ENCODE measurements at regions not wholly inside any gene's neighbourhood (a gene's known extent, or its start where the extent isn't known, plus 50 kb on each side); places are given as distances from the start of the nearest gene placed in this dataset.

DNA sequence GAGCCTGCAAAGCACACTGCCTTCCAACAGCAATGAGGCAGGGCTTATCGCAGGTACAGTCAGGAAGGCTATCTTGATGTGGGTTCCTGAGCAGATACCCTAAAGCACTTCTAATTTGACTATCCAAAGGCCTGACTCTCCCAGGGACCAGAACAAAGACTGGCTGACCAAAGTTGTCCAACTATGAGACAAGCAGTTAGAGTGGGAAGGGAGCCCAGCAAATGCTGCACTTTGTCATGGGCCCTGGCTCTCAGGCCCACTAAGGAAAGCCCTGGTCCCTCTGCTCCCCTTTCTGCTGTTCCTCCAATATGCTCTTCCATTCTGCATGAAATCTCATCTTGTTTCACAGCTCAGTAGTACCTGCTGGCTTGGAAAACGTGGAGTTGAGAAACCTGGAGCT, 391.0 kb downstream of the RAB28 start:
- peaks cover 4% of the 10 kb centered on the region for H3K9me3 Mint-ChIP-seq

DNA sequence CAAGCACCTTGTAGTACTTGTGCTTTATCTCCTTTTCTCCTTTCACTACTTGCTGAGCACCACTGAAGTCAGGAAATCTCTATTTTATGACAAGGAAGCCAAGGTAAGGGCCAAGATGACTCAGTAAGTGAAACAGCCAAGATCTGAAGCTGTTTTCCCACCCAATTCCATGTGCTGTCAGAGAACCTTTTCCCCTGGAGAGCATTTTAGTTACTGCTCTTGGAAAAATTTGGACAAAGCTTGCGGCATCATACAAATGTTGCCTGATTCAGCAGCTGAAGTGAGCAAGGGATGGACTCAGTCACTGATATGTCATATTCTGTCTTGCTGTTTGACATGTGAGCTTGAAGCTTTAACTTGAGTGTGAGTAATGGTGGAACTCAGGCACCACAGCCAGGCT, 391.4 kb downstream of the RAB28 start:
- Mint-ChIP-seq H3K27me3 (ENCODE audit: low read depth) (no peaks in the 10 kb centered on the region), H3K36me3 (ENCODE audit: low read depth) (no peaks in the 10 kb centered on the region), H3K4me1 (peaks cover 4% of the 10 kb centered on the region), H3K4me3 (no peak overlapping the region), H3K27ac (ENCODE audit: unreplicated experiment) (no peak overlapping the region), H3K9me3 (peaks cover 4% of the 10 kb centered on the region)
- no peak for DNase-seq (ENCODE audit: low read depth, low spot score)
- TF ChIP-seq, protein P1, sequence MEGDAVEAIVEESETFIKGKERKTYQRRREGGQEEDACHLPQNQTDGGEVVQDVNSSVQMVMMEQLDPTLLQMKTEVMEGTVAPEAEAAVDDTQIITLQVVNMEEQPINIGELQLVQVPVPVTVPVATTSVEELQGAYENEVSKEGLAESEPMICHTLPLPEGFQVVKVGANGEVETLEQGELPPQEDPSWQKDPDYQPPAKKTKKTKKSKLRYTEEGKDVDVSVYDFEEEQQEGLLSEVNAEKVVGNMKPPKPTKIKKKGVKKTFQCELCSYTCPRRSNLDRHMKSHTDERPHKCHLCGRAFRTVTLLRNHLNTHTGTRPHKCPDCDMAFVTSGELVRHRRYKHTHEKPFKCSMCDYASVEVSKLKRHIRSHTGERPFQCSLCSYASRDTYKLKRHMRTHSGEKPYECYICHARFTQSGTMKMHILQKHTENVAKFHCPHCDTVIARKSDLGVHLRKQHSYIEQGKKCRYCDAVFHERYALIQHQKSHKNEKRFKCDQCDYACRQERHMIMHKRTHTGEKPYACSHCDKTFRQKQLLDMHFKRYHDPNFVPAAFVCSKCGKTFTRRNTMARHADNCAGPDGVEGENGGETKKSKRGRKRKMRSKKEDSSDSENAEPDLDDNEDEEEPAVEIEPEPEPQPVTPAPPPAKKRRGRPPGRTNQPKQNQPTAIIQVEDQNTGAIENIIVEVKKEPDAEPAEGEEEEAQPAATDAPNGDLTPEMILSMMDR (conservative IDR thresholded peaks at IDR 0.05): no peak

More for the DNA sequence above, 391.0 kb downstream of the RAB28 start:
- no peaks in the 10 kb centered on the region for H3K36me3 Mint-ChIP-seq (ENCODE audit: low read depth)
- no peaks in the 10 kb centered on the region for H3K27me3 Mint-ChIP-seq (ENCODE audit: low read depth)
- no peak overlapping the region for H3K4me3 Mint-ChIP-seq
- H3K27ac Mint-ChIP-seq (ENCODE audit: unreplicated experiment): no peak overlapping the region
- peaks cover 4% of the 10 kb centered on the region for H3K4me1 Mint-ChIP-seq
- DNase-seq (ENCODE audit: low read depth, low spot score): no peak
- TF ChIP-seq, protein P1 (conservative IDR thresholded peaks at IDR 0.05): no peak

DNA sequence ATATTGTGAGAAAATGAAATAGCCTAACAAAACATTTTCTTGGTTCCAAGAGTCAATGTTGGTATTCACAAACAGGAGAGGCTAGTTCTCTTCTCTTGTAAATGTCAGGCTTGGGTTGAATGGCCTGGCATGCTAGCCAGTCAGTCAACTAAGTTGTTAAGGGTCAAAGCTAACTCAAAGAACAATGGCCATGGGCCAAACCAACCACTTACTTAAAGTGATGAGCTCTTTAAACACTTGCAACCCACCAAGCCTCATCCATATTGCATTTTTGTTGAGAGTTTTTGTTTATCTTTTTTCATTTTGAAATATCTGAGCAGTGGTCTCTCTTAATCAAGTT, 394.5 kb downstream of the RAB28 start:
- Mint-ChIP-seq H3K27ac (ENCODE audit: unreplicated experiment) (no peak overlapping the region), H3K4me3 (no peak overlapping the region), H3K27me3 (ENCODE audit: low read depth) (no peaks in the 10 kb centered on the region), H3K36me3 (ENCODE audit: low read depth) (peaks cover 3% of the 10 kb centered on the region), H3K9me3 (no peaks in the 10 kb centered on the region), H3K4me1 (peaks cover 13% of the 10 kb centered on the region)
- TF ChIP-seq, protein P1 (conservative IDR thresholded peaks at IDR 0.05): no peak
- no peak for DNase-seq (ENCODE audit: low read depth, low spot score)

DNA sequence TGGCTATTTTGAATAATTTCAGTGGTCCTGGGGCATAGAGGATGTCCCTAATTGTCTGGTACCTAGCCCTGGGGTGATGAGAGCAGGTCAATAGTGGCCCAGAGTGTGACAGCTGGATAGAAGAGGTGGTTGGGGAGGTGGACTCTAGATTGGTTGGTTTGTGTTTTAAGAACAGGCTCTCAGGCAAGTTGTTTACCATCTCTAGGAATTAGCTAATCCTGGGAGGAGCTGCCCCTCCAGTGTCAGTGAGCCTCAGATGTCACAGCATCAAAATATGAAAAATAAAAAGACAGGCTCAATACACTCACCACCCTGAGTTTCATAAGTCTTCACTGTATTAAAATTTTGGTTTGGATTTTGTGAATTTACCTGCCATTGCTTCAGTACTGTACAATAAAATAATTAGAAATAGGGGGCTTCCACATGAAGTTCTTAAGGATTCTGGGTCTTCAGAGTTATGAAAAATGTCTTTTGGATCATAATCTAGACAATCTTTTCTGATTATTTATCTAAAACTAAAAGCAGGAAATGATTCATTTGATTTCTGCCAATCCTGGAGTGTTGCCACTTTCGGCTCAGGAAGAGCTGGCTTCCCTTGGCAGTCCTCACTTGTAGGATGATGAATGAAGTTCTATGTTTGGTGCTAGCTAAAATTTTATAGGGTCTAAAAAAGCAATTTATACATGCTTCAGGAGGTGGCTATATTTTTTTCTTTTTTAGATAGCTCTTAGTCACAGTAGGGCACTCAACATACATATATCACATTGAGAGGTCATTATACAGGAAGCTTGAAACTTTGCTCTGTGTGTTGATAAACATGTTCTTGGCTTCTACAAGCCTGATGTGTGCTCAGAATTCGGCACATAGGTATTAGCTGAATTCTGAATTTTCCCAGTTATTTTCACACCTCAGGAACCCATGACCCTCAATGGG, 395.1 kb downstream of the RAB28 start:
- peaks cover 13% of the 10 kb centered on the region for H3K4me1 Mint-ChIP-seq
- H3K27ac Mint-ChIP-seq (ENCODE audit: unreplicated experiment): no peak overlapping the region
- no peaks in the 10 kb centered on the region for H3K27me3 Mint-ChIP-seq (ENCODE audit: low read depth)
- TF ChIP-seq, protein P1 (conservative IDR thresholded peaks at IDR 0.05): no peak
- DNase-seq (ENCODE audit: low read depth, low spot score): no peak
- H3K9me3 Mint-ChIP-seq: no peaks in the 10 kb centered on the region
- H3K36me3 Mint-ChIP-seq (ENCODE audit: low read depth): peaks cover 5% of the 10 kb centered on the region
- no peak overlapping the region for H3K4me3 Mint-ChIP-seq

DNA sequence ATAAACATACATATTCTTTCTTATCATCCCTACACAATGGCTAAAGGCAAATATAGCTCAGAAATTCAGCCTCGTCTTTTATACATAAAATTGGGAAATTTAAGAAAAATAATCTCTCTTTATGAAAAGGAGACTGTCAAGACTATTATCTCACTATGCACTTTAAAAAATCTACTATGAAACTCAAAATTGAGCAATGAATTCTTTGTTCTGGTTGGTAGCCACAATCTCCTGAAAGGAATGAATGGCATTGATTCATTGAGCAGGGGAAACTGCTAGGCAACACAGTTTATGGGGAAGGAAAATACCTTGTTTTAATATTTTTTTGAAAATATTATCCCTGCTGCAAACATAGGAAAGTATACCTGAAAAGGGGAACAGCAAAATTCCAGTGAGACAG, 397.1 kb downstream of the RAB28 start:
- Mint-ChIP-seq H3K9me3 (peaks cover 10% of the 10 kb centered on the region), H3K36me3 (ENCODE audit: low read depth) (peaks cover 15% of the 10 kb centered on the region), H3K4me1 (peaks cover 13% of the 10 kb centered on the region), H3K4me3 (no peak overlapping the region), H3K27me3 (ENCODE audit: low read depth) (no peaks in the 10 kb centered on the region), H3K27ac (ENCODE audit: unreplicated experiment) (no peak overlapping the region)
- TF ChIP-seq, protein P1 (conservative IDR thresholded peaks at IDR 0.05): no peak
- DNase-seq (ENCODE audit: low read depth, low spot score): no peak

Data from neural crest cell (in vitro differentiated cells).